22Rv1 (cell line): ENCODE measurements at regions not wholly inside any gene's neighbourhood (a gene's known extent, or its start where the extent isn't known, plus 50 kb on each side); places are given as distances from the start of the nearest gene placed in this dataset.

Experiments
- CTCF ChIP-seq: fragments of 450-650 bp; IDR thresholded peaks from 2 replicates; pipeline ENCODE4 v1.5.1; 2017; ENCODE audit warnings: mild to moderate bottlenecking
- ZFX ChIP-seq: fragments of 450-650 bp; IDR thresholded peaks from 2 replicates; pipeline ENCODE4 v1.6.1; 2017; ENCODE audit warnings: antibody characterized with exemption, borderline replicate concordance

- TF ChIP-seq CTCF (no peak), ZFX (no peak)
Observed at GRCh38 chr20:60073504-60073903, 115.3 kb downstream of the CDH26 start.
